ENCODE measurements at regions not wholly inside any gene's neighbourhood (a gene's known extent, or its start where the extent isn't known, plus 50 kb on each side); places are given as distances from the start of the nearest gene placed in this dataset.

DNA sequence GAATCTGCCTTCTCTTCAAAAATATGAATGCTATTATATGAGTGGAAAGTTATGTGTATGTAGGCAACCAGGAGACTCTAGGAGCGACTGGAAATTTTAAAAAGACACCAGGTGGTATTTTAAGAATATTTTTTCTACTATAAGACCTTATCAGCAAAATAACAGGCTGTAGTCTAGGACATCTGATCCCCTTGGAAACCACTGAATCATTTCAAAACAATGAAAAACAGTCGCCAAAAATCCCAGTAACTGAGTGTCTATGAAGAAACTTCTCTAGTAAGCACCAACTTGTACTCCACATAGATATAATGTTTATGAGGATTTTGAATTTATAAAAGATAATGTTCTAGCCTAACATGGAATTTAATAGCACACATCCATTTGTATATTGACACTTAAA is 358.5 kb downstream of the GPATCH2 start:
- Histone ChIP-seq H3K9ac (ENCODE audit: insufficient read depth in 1 of 2, low read depth in 2 of 2, low read length in 2 of 2) (no peak overlapping the region), H3K4me1 (replicated peaks in 1 of 2; ENCODE audit: control insufficient read depth in 2 of 2, insufficient read depth in 2 of 2, low read length in 2 of 2) (no peaks in the 10 kb centered on the region), H3K4me3 (no peak overlapping the region), H3K27me3 (ENCODE audit: control insufficient read depth in 2 of 2, insufficient read depth in 2 of 2, low read length in 2 of 2) (no peaks in the 10 kb centered on the region), H3K9me3 (replicated peaks; ENCODE audit: control insufficient read depth, insufficient read depth, low read depth, low read length) (no peaks in the 10 kb centered on the region), H3K79me2 (ENCODE audit: control insufficient read depth, insufficient read depth, low read length) (no peaks in the 10 kb centered on the region), H3K27ac (ENCODE audit: extremely low read depth, low read depth, low read length) (no peak overlapping the region), H2AFZ (ENCODE audit: low read depth, low read length) (no peak overlapping the region), H3K36me3 (ENCODE audit: control insufficient read depth, insufficient read depth, low read length) (no peaks in the 10 kb centered on the region), H4K20me1 (replicated peaks; ENCODE audit: control insufficient read depth, insufficient read depth, low read length) (no peaks in the 10 kb centered on the region), H3K4me2 (ENCODE audit: insufficient read depth, low read length) (no peak overlapping the region), H3K9me1 (ENCODE audit: control insufficient read depth, insufficient read depth, low read length) (no peaks in the 10 kb centered on the region)
- TF ChIP-seq ZC3H8 (IDR thresholded peaks at IDR 0.05) (no peak), ZNF133 (CRISPR knock-in tag; IDR thresholded peaks at IDR 0.05) (no peak)
- no peak for FAIRE-seq
- no TSS peak for BruUV-seq (replicated peaks)
- in situ Hi-C loops (cut with MboI) = no loop called here
- no peak for DNase-seq (ENCODE audit: extremely low read depth in 1 of 4, low spot score in 3 of 4)
- intact Hi-C loops (cut with micrococcal nuclease) = no loop called here
- no peak for ATAC-seq
- POLR2A ChIA-PET = no interaction called here
- 0% methylated on average over 2 of the region's 2 CpGs for WGBS (ENCODE audit: insufficient coverage, low coverage, missing lambda C conversion rate)
- CTCF ChIA-PET (ENCODE audit: low intra/inter-chr PET ratio) = no interaction called here

DNA sequence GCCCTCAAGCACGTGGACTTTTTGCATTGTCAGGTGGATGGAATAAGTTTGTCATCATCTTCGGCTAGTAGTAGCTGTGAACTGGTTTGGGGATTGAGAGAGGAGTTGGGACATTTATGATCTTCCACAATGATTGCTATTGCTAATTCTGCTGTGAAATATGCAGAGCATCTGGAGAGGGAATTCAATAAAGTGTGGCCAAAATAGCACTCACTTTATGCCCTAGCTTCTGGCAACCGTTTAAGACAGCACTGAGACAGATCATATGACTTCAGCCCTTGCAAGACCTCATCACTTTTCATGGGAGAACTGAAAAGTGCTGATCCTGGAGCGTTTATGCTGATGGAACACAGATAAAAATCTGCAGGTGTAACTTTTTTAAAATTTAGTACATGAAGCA is 360.8 kb downstream of the GPATCH2 start:
- intact Hi-C loops (cut with micrococcal nuclease) (no loop called here), in situ Hi-C loops (cut with MboI) (no loop called here)
- no TSS peak for BruUV-seq (replicated peaks)
- H3K27me3 ChIP-seq (ENCODE audit: control insufficient read depth in 2 of 2, insufficient read depth in 2 of 2, low read length in 2 of 2) = no peaks in the 10 kb centered on the region
- no peak for DNase-seq (ENCODE audit: extremely low read depth in 1 of 4, low spot score in 3 of 4)
- H3K4me3 ChIP-seq = no peak overlapping the region
- ATAC-seq = no peak
- H3K36me3 ChIP-seq (ENCODE audit: control insufficient read depth, insufficient read depth, low read length) = no peaks in the 10 kb centered on the region
- no peak overlapping the region for H2AFZ ChIP-seq (ENCODE audit: low read depth, low read length)
- no peak for FAIRE-seq
- ChIA-PET CTCF (ENCODE audit: low intra/inter-chr PET ratio) (no interaction called here), POLR2A (no interaction called here)
- H3K27ac ChIP-seq (ENCODE audit: extremely low read depth, low read depth, low read length) = no peak overlapping the region
- H3K9me3 ChIP-seq (replicated peaks; ENCODE audit: control insufficient read depth, insufficient read depth, low read depth, low read length) = no peaks in the 10 kb centered on the region
- no peaks in the 10 kb centered on the region for H3K4me1 ChIP-seq (replicated peaks in 1 of 2; ENCODE audit: control insufficient read depth in 2 of 2, insufficient read depth in 2 of 2, low read length in 2 of 2)
- no peak for TF ChIP-seq FUS (optimal IDR thresholded peaks at IDR 0.05; ENCODE audit: low read depth, low read length)
- no peak for TF ChIP-seq MTF1 (CRISPR knock-in tag; IDR thresholded peaks at IDR 0.05; ENCODE audit: borderline replicate concordance)
- TF ChIP-seq XRCC5 (IDR thresholded peaks at IDR 0.05; ENCODE audit: low read depth, low read length) = no peak
- TF ChIP-seq, protein P1, sequence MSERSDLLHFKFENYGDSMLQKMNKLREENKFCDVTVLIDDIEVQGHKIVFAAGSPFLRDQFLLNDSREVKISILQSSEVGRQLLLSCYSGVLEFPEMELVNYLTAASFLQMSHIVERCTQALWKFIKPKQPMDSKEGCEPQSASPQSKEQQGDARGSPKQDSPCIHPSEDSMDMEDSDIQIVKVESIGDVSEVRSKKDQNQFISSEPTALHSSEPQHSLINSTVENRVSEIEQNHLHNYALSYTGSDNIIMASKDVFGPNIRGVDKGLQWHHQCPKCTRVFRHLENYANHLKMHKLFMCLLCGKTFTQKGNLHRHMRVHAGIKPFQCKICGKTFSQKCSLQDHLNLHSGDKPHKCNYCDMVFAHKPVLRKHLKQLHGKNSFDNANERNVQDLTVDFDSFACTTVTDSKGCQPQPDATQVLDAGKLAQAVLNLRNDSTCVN (CRISPR knock-in tag; IDR thresholded peaks at IDR 0.05) = no peak
- H3K4me2 ChIP-seq (ENCODE audit: insufficient read depth, low read length) = no peak overlapping the region
- no peaks in the 10 kb centered on the region for H3K79me2 ChIP-seq (ENCODE audit: control insufficient read depth, insufficient read depth, low read length)
- H3K9me1 ChIP-seq (ENCODE audit: control insufficient read depth, insufficient read depth, low read length) = no peaks in the 10 kb centered on the region
- WGBS (ENCODE audit: insufficient coverage, low coverage, missing lambda C conversion rate) = 0% methylated on average over 4 of the region's 4 CpGs
- no peak overlapping the region for H3K9ac ChIP-seq (ENCODE audit: insufficient read depth in 1 of 2, low read depth in 2 of 2, low read length in 2 of 2)
- no peaks in the 10 kb centered on the region for H4K20me1 ChIP-seq (replicated peaks; ENCODE audit: control insufficient read depth, insufficient read depth, low read length)
